ENCODE measurements at regions not wholly inside any gene's neighbourhood (a gene's known extent, or its start where the extent isn't known, plus 50 kb on each side); places are given as distances from the start of the nearest gene placed in this dataset.

- H2AK9ac ChIP-seq (replicated peaks; ENCODE audit: low read depth, low read length, poor library complexity): no peak overlapping the region
- H3K4me1 ChIP-seq (ENCODE audit: control insufficient read depth, insufficient read depth, low read length): no peaks in the 10 kb centered on the region
- H3K4me3 ChIP-seq (ENCODE audit: insufficient read depth, low read depth, low read length): no peak overlapping the region
- in situ Hi-C loops (cut with MboI; ENCODE audit: low sequenced_read_pairs) (no loop called here), intact Hi-C loops (cut with micrococcal nuclease) (no loop called here), dilution Hi-C loops (cut with HindIII; ENCODE audit: low sequenced_read_pairs, unreplicated experiment) (no loop called here)
- no peaks in the 10 kb centered on the region for H3K79me1 ChIP-seq (ENCODE audit: low read depth in 1 of 2, low read length in 2 of 2)
- 25% methylated on average over 2 of the region's 9 CpGs; no CpG with 5 or more reads in 1 of the 2 experiments for WGBS, 2 experiments (ENCODE audit: extremely low coverage in 2 of 2, insufficient read length in 1 of 2)
- no peak overlapping the region for H2AK5ac ChIP-seq (ENCODE audit: low read depth, low read length)
- TF ChIP-seq POLR2A (IDR thresholded peaks at IDR 0.05; ENCODE audit: low read depth, low read length) (no peak), USF2 (IDR thresholded peaks at IDR 0.05; ENCODE audit: low read depth, low read length) (no peak), RAD21 (IDR thresholded peaks at IDR 0.05; ENCODE audit: low read length) (no peak), RCOR1 (IDR thresholded peaks at IDR 0.05; ENCODE audit: insufficient replicate concordance, low read length) (no peak), CHD1 (IDR thresholded peaks at IDR 0.05; ENCODE audit: low read depth, low read length) (no peak), BHLHE40 (IDR thresholded peaks at IDR 0.05; ENCODE audit: low read depth, low read length) (no peak), ELK1 (IDR thresholded peaks at IDR 0.05; ENCODE audit: borderline replicate concordance, low read depth, low read length) (no peak), FOS (IDR thresholded peaks at IDR 0.05; ENCODE audit: low read depth, low read length) (no peak)
- no peak for ATAC-seq (ENCODE audit: low read depth)
- no peak overlapping the region for H3K9ac ChIP-seq (ENCODE audit: low read depth, low read length)
- H4K91ac ChIP-seq (ENCODE audit: insufficient read depth, low read depth, low read length): no peak overlapping the region
- BruUV-seq (replicated peaks): no TSS peak
- no peak overlapping the region for H3K4ac ChIP-seq (ENCODE audit: low read depth, low read length)
- DNase-seq: no peak
- H3K9me3 ChIP-seq (ENCODE audit: control insufficient read depth, insufficient read depth, low read length): peaks cover 32% of the 10 kb centered on the region
- H2BK5ac ChIP-seq (ENCODE audit: low read depth, low read length, poor library complexity, severe bottlenecking): no peak overlapping the region
- no peaks in the 10 kb centered on the region for H3K9me1 ChIP-seq (ENCODE audit: insufficient read depth, low read length)
- POLR2A ChIA-PET (ENCODE audit: unreplicated experiment): no interaction called here
- H4K5ac ChIP-seq (ENCODE audit: low read depth, low read length): no peak overlapping the region
- no peaks in the 10 kb centered on the region for H4K20me1 ChIP-seq (ENCODE audit: insufficient read depth, low read length)
- CTCF ChIA-PET: no interaction called here
- no peak overlapping the region for H3K14ac ChIP-seq (replicated peaks; ENCODE audit: low read depth, low read length)
- no peak overlapping the region for H2BK15ac ChIP-seq (ENCODE audit: low read depth, low read length)
- no peak overlapping the region for H2BK120ac ChIP-seq (ENCODE audit: low read depth, low read length)
- H3K4me2 ChIP-seq (ENCODE audit: low read depth, low read length): no peak overlapping the region
- no peaks in the 10 kb centered on the region for H3K36me3 ChIP-seq (ENCODE audit: control insufficient read depth, insufficient read depth, low read length)
- H3K56ac ChIP-seq (ENCODE audit: extremely low read depth, insufficient read depth, low read length): no peak overlapping the region
- H3K27me3 ChIP-seq (ENCODE audit: control insufficient read depth, insufficient read depth, low read length): no peaks in the 10 kb centered on the region
- no peak overlapping the region for H3K23ac ChIP-seq (ENCODE audit: low read depth, low read length)
- H4K8ac ChIP-seq (ENCODE audit: low read depth in 2 of 2, low read length in 2 of 2): no peak overlapping the region
- no peak overlapping the region for H3K27ac ChIP-seq (ENCODE audit: insufficient read depth, low read length)
- no peak overlapping the region for H2AFZ ChIP-seq (replicated peaks; ENCODE audit: low read length, poor library complexity)
- H2BK20ac ChIP-seq (ENCODE audit: low read depth, low read length): no peak overlapping the region
- H3K18ac ChIP-seq (ENCODE audit: low read depth, low read length): no peak overlapping the region
Observed at GRCh38 chr7:153470004-153470671, 582.1 kb upstream of the DPP6 start.
